GM06990 (cell line): ENCODE measurements at regions not wholly inside any gene's neighbourhood (a gene's known extent, or its start where the extent isn't known, plus 50 kb on each side); places are given as distances from the start of the nearest gene placed in this dataset.

ENCODE experiments used
- DNase-seq: peaks from one replicate; pipeline ENCODE4 v3.0.0-alpha.2; 2011; ENCODE audit not compliant: insufficient read length; ENCODE audit errors: extremely low read depth
- H3K27me3 ChIP-seq: replicated peaks from 2 replicates; pipeline ENCODE4 v1.6.0; 2011; ENCODE audit warnings: low read length; ENCODE audit not compliant: control insufficient read depth, insufficient read depth
- H3K36me3 ChIP-seq: 2 replicates; pipeline ENCODE4 v1.5.1; 2011; ENCODE audit warnings: low read length; ENCODE audit not compliant: control insufficient read depth, insufficient read depth
- H3K4me3 ChIP-seq: replicated peaks from 2 replicates; pipeline ENCODE4 v1.5.1; 2011; ENCODE audit warnings: low read depth, mild to moderate bottlenecking, control low read depth, low read length
- TF ChIP-seq, protein P1 (sequence below): IDR thresholded peaks from 2 replicates; pipeline ENCODE4 v1.5.1; 2011; ENCODE audit warnings: low read length, control low read depth, mild to moderate bottlenecking, inconsistent platforms; ENCODE audit not compliant: insufficient read depth, poor library complexity, severe bottlenecking

DNA sequence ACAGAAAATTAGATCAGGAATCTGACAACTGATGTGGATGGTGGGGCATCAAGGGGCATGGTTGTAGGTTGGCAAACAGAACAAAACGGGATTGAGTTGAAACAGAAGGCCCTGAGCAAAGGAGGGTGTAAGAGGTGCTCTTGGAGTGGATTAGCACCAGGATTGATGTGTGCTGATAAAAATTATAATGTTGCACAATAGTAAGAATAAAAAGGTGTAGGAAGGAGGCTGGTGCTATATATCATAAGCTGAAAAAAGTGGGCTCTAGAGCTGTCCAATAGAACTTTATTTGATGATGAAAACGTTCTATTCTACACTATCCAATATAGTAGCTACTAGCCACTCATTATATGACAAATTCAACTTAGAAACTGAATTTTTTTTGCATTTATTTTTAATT lies 263.1 kb upstream of the GYPC start:
- Histone ChIP-seq H3K36me3 (no peaks in the 10 kb centered on the region), H3K27me3 (no peaks in the 10 kb centered on the region), H3K4me3 (no peak overlapping the region)
- TF ChIP-seq, protein P1, sequence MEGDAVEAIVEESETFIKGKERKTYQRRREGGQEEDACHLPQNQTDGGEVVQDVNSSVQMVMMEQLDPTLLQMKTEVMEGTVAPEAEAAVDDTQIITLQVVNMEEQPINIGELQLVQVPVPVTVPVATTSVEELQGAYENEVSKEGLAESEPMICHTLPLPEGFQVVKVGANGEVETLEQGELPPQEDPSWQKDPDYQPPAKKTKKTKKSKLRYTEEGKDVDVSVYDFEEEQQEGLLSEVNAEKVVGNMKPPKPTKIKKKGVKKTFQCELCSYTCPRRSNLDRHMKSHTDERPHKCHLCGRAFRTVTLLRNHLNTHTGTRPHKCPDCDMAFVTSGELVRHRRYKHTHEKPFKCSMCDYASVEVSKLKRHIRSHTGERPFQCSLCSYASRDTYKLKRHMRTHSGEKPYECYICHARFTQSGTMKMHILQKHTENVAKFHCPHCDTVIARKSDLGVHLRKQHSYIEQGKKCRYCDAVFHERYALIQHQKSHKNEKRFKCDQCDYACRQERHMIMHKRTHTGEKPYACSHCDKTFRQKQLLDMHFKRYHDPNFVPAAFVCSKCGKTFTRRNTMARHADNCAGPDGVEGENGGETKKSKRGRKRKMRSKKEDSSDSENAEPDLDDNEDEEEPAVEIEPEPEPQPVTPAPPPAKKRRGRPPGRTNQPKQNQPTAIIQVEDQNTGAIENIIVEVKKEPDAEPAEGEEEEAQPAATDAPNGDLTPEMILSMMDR = no peak
- DNase-seq = no peak

DNA sequence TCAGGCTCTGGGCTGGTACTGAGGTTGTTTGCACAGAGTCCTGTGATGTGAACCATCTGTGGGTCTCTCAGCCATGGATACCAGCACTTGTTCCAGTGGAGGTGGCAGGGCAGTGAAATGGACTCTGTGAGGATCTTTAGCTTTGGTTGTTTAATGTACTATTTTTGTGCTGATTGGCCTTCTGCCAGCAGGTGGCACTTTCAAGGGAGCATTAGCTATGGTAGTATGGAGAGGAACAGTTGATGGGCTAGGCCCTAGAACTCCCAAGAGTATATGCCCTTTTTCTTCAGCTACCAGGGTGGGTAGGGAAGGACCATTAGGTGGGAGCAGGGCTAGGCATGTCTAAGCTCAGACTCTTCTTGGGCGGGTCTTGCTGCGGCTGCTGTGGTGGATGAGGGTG lies 257.0 kb upstream of the GYPC start:
- Histone ChIP-seq H3K27me3 (no peaks in the 10 kb centered on the region), H3K4me3 (no peak overlapping the region), H3K36me3 (no peaks in the 10 kb centered on the region)
- TF ChIP-seq, protein P1 = peak; percentile 39
- DNase-seq = no peak

DNA sequence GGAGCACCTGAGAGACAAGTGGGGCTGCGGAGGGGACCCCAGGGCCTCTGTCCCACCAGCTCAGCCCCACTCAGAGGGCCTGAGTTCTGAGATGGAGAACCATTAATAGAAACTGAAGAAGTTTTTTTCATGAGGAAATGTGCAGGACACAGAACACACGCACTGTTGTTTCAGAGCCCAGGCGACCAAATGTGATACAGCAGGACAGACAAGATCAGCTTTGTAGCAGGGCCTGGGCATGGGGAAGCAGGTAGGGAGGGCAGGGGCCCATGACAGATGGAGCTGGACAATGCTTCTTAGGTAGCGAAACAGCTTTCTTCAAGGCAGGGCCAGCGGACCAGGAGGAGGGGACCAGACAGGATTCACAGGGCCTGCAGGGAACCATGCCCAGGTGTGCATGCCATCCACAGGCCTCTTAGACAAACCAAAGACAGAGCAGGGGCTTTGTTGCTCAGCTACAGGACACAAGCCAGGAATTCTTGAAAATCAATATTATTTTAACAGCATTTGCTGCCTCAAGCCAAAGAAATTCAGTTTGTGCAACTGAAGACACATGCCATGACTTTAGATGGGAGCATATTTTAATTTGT lies 252.8 kb upstream of the GYPC start:
- H3K4me3 ChIP-seq = no peak overlapping the region
- TF ChIP-seq, protein P1 = no peak
- H3K27me3 ChIP-seq = no peaks in the 10 kb centered on the region; the same call in 1 of the 2 replicates
- H3K36me3 ChIP-seq = no peaks in the 10 kb centered on the region
- DNase-seq = no peak

DNA sequence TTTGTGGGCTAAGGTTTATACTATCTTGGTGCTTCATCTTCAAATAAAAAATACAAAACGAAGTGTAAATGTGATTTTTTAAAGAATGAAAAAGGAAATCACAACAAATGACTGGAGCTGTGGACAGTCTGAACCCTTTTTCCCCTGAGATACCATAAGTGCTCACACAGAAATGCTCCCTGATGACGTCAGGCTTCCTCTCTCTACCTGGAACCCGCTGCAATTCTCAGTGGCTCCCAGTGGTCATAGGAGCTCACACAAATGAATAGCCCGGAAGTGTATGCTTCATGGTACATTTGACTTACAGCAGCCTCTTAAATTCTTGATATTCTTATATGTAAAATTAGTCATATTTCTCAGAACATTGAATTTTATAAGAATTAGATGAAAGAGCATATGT lies 249.7 kb upstream of the GYPC start:
- no peak for DNase-seq
- no peaks in the 10 kb centered on the region for H3K36me3 ChIP-seq
- TF ChIP-seq, protein P1 = no peak
- H3K4me3 ChIP-seq = no peak overlapping the region
- no peaks in the 10 kb centered on the region; the same call in 1 of the 2 replicates for H3K27me3 ChIP-seq

DNA sequence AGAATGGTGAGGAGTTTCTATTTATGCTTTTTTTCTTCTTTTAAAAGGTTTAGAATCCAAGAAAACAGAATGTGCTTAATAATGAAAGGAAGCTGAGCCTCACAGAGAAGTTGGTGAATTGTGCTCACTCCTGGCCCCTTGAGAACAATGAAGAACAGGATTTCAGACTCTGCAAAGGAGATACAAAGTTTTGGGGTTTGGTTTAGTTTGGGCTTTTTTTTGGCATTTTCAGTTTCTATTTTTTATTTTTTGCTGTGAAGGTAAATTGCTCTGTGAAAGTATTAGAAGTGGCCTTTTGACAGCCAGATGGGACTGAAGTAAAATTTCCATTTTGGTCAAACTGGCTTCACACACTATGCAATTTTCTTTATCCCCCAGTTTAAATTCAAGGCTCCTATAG lies 247.3 kb upstream of the GYPC start:
- no peaks in the 10 kb centered on the region for H3K36me3 ChIP-seq
- no peaks in the 10 kb centered on the region; the same call in 1 of the 2 replicates for H3K27me3 ChIP-seq
- TF ChIP-seq, protein P1 = no peak
- no peak overlapping the region for H3K4me3 ChIP-seq
- DNase-seq = no peak

DNA sequence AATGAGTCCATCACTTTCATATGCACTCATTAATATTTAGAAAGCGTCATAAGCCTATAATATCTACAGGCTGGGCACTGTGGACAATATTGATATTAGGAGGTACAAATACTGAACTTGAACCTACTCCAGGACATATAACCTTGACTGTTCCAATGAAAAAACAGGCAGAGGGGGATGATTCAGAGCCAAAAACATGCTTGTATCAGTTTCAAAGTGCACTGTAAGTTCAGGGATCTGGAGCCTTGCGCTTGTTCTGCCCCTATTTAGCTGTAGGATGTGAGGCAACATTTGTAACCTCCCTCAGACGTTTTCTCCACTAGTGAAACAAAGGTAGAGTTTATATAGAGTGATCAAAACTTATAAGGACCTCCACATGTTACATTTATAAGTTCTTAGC lies 246.1 kb upstream of the GYPC start:
- H3K4me3 ChIP-seq = no peak overlapping the region

More for the DNA sequence above, 246.1 kb upstream of the GYPC start:
- TF ChIP-seq, protein P1 = no peak
- Histone ChIP-seq H3K36me3 (no peaks in the 10 kb centered on the region), H3K27me3 (no peaks in the 10 kb centered on the region; the same call in 1 of the 2 replicates)
- DNase-seq = no peak
